SK-N-MC (cell line): ENCODE measurements at regions not wholly inside any gene's neighbourhood (a gene's known extent, or its start where the extent isn't known, plus 50 kb on each side); places are given as distances from the start of the nearest gene placed in this dataset.
"Not testable (repeated sequence)": the region's sequence is repeated elsewhere in the genome, so short reads cannot be mapped to it uniquely, and the experiment has no call there.

Experiments used
- DNase-seq: peaks from one replicate; pipeline ENCODE4 v3.0.0-alpha.2; 2011; ENCODE audit warnings: low read depth, low spot score
- H3K27ac ChIP-seq: fragments of 200-600 bp; sonication (generic); 2 replicates; pipeline ENCODE4 v1.5.1; 2016; ENCODE audit warnings: mixed run types
- H3K36me3 ChIP-seq: fragments of 200-600 bp; sonication (generic); 2 replicates; pipeline ENCODE4 v1.6.1; 2017; ENCODE audit warnings: antibody characterized with exemption, low read length, mixed read lengths; ENCODE audit not compliant: insufficient read depth
- H3K4me3 ChIP-seq: fragments of 200-600 bp; sonication (generic); 2 replicates; pipeline ENCODE4 v1.5.1; 2016
- H3K9ac ChIP-seq: fragments of 200-600 bp; sonication (generic); 2 replicates; pipeline ENCODE4 v1.8.0; 2017; ENCODE audit warnings: mixed run types, mixed read lengths; ENCODE audit not compliant: insufficient read length
- H3K9me3 ChIP-seq: fragments of 200-600 bp; sonication (generic); 2 replicates; pipeline ENCODE4 v1.6.1; 2017; ENCODE audit warnings: low read depth, mild to moderate bottlenecking, antibody characterized with exemption, low read length, moderate library complexity, mixed read lengths
- EZH2 ChIP-seq: fragments of 200-600 bp; sonication (generic); IDR thresholded peaks from one replicate; pipeline ENCODE4 v1.6.1; 2017; ENCODE audit warnings: antibody characterized with exemption
- FOXP2 ChIP-seq: optimal IDR thresholded peaks from 2 replicates; pipeline ENCODE3; 2011; ENCODE audit warnings: mild to moderate bottlenecking, moderate library complexity; ENCODE audit not compliant: insufficient read depth; ENCODE audit errors: extremely low read length, control extremely low read depth
- POLR2AphosphoS5 ChIP-seq: IDR thresholded peaks from 2 replicates; pipeline ENCODE4 v1.6.1; 2012; ENCODE audit warnings: mild to moderate bottlenecking, low read depth, low read length, borderline replicate concordance

GRCh38 chr2:53353135-53354114, 414.2 kb upstream of the CHAC2 start:
- TF ChIP-seq EZH2 (no peak), POLR2AphosphoS5 (no peak), FOXP2 (no peak)
- no peaks in the 10 kb centered on the region for H3K9me3 ChIP-seq
- no peak overlapping the region for H3K27ac ChIP-seq
- H3K4me3 ChIP-seq = no peak overlapping the region
- no peak overlapping the region for H3K9ac ChIP-seq
- H3K36me3 ChIP-seq = no peaks in the 10 kb centered on the region
- DNase-seq = no peak

- Histone ChIP-seq H3K36me3 (no peaks in the 10 kb centered on the region), H3K9me3 (no peaks in the 10 kb centered on the region), H3K4me3 (no peak overlapping the region), H3K27ac (no peak overlapping the region), H3K9ac (no peak overlapping the region)
- no peak for DNase-seq
- no peak for TF ChIP-seq FOXP2
- no peak for TF ChIP-seq POLR2AphosphoS5
- TF ChIP-seq EZH2 = no peak
These were observed 420.3 kb upstream of the CHAC2 start for GRCh38 chr2:53347269-53347668.

- no peaks in the 10 kb centered on the region for H3K9me3 ChIP-seq
- TF ChIP-seq FOXP2 = no peak
- no peak for TF ChIP-seq EZH2
- TF ChIP-seq POLR2AphosphoS5 = no peak
- DNase-seq = no peak
- no peaks in the 10 kb centered on the region for H3K36me3 ChIP-seq
- no peak overlapping the region for H3K9ac ChIP-seq
- H3K4me3 ChIP-seq = no peak overlapping the region
- H3K27ac ChIP-seq = no peak overlapping the region
These were observed 425.4 kb upstream of the CHAC2 start for GRCh38 chr2:53342248-53342647.

GRCh38 chr2:53334610-53335009, 433.0 kb upstream of the CHAC2 start:
- no peaks in the 10 kb centered on the region for H3K9me3 ChIP-seq
- no peak overlapping the region for H3K4me3 ChIP-seq
- no peaks in the 10 kb centered on the region for H3K36me3 ChIP-seq
- no peak overlapping the region for H3K9ac ChIP-seq
- TF ChIP-seq EZH2 (no peak), POLR2AphosphoS5 (no peak)
- no peak overlapping the region for H3K27ac ChIP-seq
- no peak for DNase-seq

GRCh38 chr2:53331667-53332066, 435.9 kb upstream of the CHAC2 start:
- no peak for DNase-seq
- no peaks in the 10 kb centered on the region for H3K9me3 ChIP-seq
- TF ChIP-seq POLR2AphosphoS5 (no peak), FOXP2 (no peak), EZH2 (no peak)
- no peak overlapping the region for H3K4me3 ChIP-seq
- no peak overlapping the region for H3K27ac ChIP-seq
- no peak overlapping the region for H3K9ac ChIP-seq
- H3K36me3 ChIP-seq = no peaks in the 10 kb centered on the region

GRCh38 chr2:53317861-53318260, 449.7 kb upstream of the CHAC2 start:
- no peak overlapping the region for H3K27ac ChIP-seq
- no peak for DNase-seq
- no peak overlapping the region for H3K4me3 ChIP-seq
- no peaks in the 10 kb centered on the region for H3K36me3 ChIP-seq
- TF ChIP-seq EZH2 = no peak
- TF ChIP-seq FOXP2 = no peak
- TF ChIP-seq POLR2AphosphoS5 = no peak
- no peaks in the 10 kb centered on the region for H3K9me3 ChIP-seq
- no peak overlapping the region for H3K9ac ChIP-seq

GRCh38 chr2:53315149-53315548, 452.5 kb upstream of the CHAC2 start:
- TF ChIP-seq POLR2AphosphoS5 = no peak
- Histone ChIP-seq H3K9ac (no peak overlapping the region), H3K27ac (no peak overlapping the region), H3K36me3 (no peaks in the 10 kb centered on the region), H3K9me3 (no peaks in the 10 kb centered on the region), H3K4me3 (no peak overlapping the region)
- DNase-seq = no peak

GRCh38 chr2:53314718-53315117, 452.9 kb upstream of the CHAC2 start:
- Histone ChIP-seq H3K4me3 (no peak overlapping the region), H3K9ac (no peak overlapping the region), H3K27ac (no peak overlapping the region), H3K36me3 (no peaks in the 10 kb centered on the region), H3K9me3 (no peaks in the 10 kb centered on the region)
- no peak for DNase-seq
- TF ChIP-seq POLR2AphosphoS5 = no peak
- no peak for TF ChIP-seq EZH2
- TF ChIP-seq FOXP2 = no peak

GRCh38 chr2:53313644-53314043, 454.0 kb upstream of the CHAC2 start:
- not testable (repeated sequence) for H3K9ac ChIP-seq, H3K27ac ChIP-seq, DNase-seq

More at GRCh38 chr2:53313644-53314043, 454.0 kb upstream of the CHAC2 start:
- H3K9me3 ChIP-seq, H3K4me3 ChIP-seq, H3K36me3 ChIP-seq: not testable (repeated sequence)
